HepG2 (cell line): ENCODE measurements at regions not wholly inside any gene's neighbourhood (a gene's known extent, or its start where the extent isn't known, plus 50 kb on each side); places are given as distances from the start of the nearest gene placed in this dataset.

Source experiments
- ATF7 ChIP-seq, 2 experiments: fragments of 450-650 bp in 1 of 2; sonication (generic) in 1 of 2; formaldehyde crosslinking in 1 of 2; IDR thresholded peaks; 2 replicates each; pipeline versions ENCODE4 v1.4.0 to v1.6.1; 2016 to 2020; ENCODE audit warnings: antibody characterized with exemption in 1 of 2, mild to moderate bottlenecking in 1 of 2, missing genetic modification reagents in 1 of 2
- CAMTA2 ChIP-seq: sonication (generic); formaldehyde crosslinking; IDR thresholded peaks from 2 replicates; pipeline ENCODE4 v1.4.0; 2020; ENCODE audit warnings: mild to moderate bottlenecking, missing genetic modification reagents, borderline replicate concordance
- FLYWCH1 ChIP-seq: sonication (generic); formaldehyde crosslinking; IDR thresholded peaks from 2 replicates; pipeline ENCODE4 v1.8.1; 2023; ENCODE audit warnings: mild to moderate bottlenecking, missing genetic modification reagents
- HDAC1 ChIP-seq: sonication (generic); formaldehyde crosslinking; IDR thresholded peaks from 2 replicates; pipeline ENCODE4 v1.5.1; 2020; ENCODE audit warnings: mild to moderate bottlenecking, missing genetic modification reagents
- HDAC2 ChIP-seq: sonication (generic); formaldehyde crosslinking; IDR thresholded peaks from 2 replicates; pipeline ENCODE4 v1.4.0; 2020; ENCODE audit warnings: missing genetic modification reagents
- HMGA1 ChIP-seq: sonication (generic); formaldehyde crosslinking; conservative IDR thresholded peaks from 2 replicates; pipeline ENCODE4 v1.4.0; 2020; ENCODE audit warnings: missing genetic modification reagents
- MAFG ChIP-seq: sonication (generic); formaldehyde crosslinking; IDR thresholded peaks from 2 replicates; pipeline ENCODE4 v1.5.1; 2020; ENCODE audit warnings: mild to moderate bottlenecking, missing genetic modification reagents
- NCOA5 ChIP-seq: sonication (generic); formaldehyde crosslinking; IDR thresholded peaks from 2 replicates; pipeline ENCODE4 v1.4.0; 2020; ENCODE audit warnings: missing genetic modification reagents
- SIX4 ChIP-seq: sonication (generic); formaldehyde crosslinking; IDR thresholded peaks from 2 replicates; pipeline ENCODE4 v1.4.0; 2020; ENCODE audit warnings: missing genetic modification reagents
- SMARCC2 ChIP-seq: fragments of 450-650 bp; IDR thresholded peaks from 2 replicates; pipeline ENCODE4 v1.6.1; 2017; ENCODE audit warnings: antibody characterized with exemption, mild to moderate bottlenecking
- SMC3 ChIP-seq: IDR thresholded peaks from 2 replicates; pipeline ENCODE4 v1.6.1; 2011; ENCODE audit warnings: low read length, improper control_type of control experiment
- SP2 ChIP-seq: sonication (generic); formaldehyde crosslinking; IDR thresholded peaks from 2 replicates; pipeline ENCODE4 v1.5.1; 2020; ENCODE audit warnings: mild to moderate bottlenecking, missing genetic modification reagents
- SPEN ChIP-seq: sonication (generic); formaldehyde crosslinking; IDR thresholded peaks from 2 replicates; pipeline ENCODE4 v1.5.1; 2020; ENCODE audit warnings: low read depth, mild to moderate bottlenecking, missing genetic modification reagents
- TBP ChIP-seq: sonication (generic); formaldehyde crosslinking; IDR thresholded peaks from 2 replicates; pipeline ENCODE4 v1.5.0; 2020; ENCODE audit warnings: missing genetic modification reagents
- TP53 ChIP-seq: sonication (generic); formaldehyde crosslinking; conservative IDR thresholded peaks from 2 replicates; pipeline ENCODE4 v1.4.0; 2020; ENCODE audit warnings: missing genetic modification reagents
- ZFP36 ChIP-seq: fragments of 150-350 bp; IDR thresholded peaks from 2 replicates; pipeline ENCODE4 v1.6.1; 2018; ENCODE audit warnings: borderline replicate concordance, low read length, low read depth; ENCODE audit not compliant: partially characterized antibody
- ZNF556 ChIP-seq: sonication (generic); formaldehyde crosslinking; IDR thresholded peaks from 2 replicates; pipeline ENCODE4 v1.4.0; 2020; ENCODE audit warnings: mild to moderate bottlenecking, missing genetic modification reagents, borderline replicate concordance
- ZNF569 ChIP-seq: sonication (generic); formaldehyde crosslinking; IDR thresholded peaks from 2 replicates; pipeline ENCODE4 v1.5.0; 2020; ENCODE audit warnings: mild to moderate bottlenecking, missing genetic modification reagents, moderate library complexity, borderline replicate concordance
- ZSCAN30 ChIP-seq: sonication (generic); formaldehyde crosslinking; IDR thresholded peaks from 2 replicates; pipeline ENCODE4 v1.5.0; 2020; ENCODE audit warnings: mild to moderate bottlenecking, missing genetic modification reagents
- ZSCAN31 ChIP-seq: sonication (generic); formaldehyde crosslinking; IDR thresholded peaks from 2 replicates; pipeline ENCODE4 v1.5.0; 2020; ENCODE audit warnings: low read depth, mild to moderate bottlenecking, missing genetic modification reagents
- ZZZ3 ChIP-seq: sonication (generic); formaldehyde crosslinking; IDR thresholded peaks from 2 replicates; pipeline ENCODE4 v1.4.0; 2020; ENCODE audit warnings: missing genetic modification reagents, mild to moderate bottlenecking, borderline replicate concordance
- TF ChIP-seq, protein P1 (sequence below): sonication (generic); formaldehyde crosslinking; conservative IDR thresholded peaks from 2 replicates; pipeline ENCODE4 v1.5.0; 2020; ENCODE audit warnings: missing genetic modification reagents
- TF ChIP-seq, protein P2 (sequence below): sonication (generic); formaldehyde crosslinking; IDR thresholded peaks from 2 replicates; pipeline ENCODE4 v1.4.0; 2020; ENCODE audit warnings: missing genetic modification reagents
- TF ChIP-seq, protein P3 (sequence below): fragments of 450-650 bp; IDR thresholded peaks from 2 replicates; pipeline ENCODE4 v1.6.1; 2017
- TF ChIP-seq, protein P4 (sequence below): sonication (generic); formaldehyde crosslinking; IDR thresholded peaks from 2 replicates; pipeline ENCODE4 v1.5.1; 2020; ENCODE audit warnings: missing genetic modification reagents, mild to moderate bottlenecking, borderline replicate concordance

DNA sequence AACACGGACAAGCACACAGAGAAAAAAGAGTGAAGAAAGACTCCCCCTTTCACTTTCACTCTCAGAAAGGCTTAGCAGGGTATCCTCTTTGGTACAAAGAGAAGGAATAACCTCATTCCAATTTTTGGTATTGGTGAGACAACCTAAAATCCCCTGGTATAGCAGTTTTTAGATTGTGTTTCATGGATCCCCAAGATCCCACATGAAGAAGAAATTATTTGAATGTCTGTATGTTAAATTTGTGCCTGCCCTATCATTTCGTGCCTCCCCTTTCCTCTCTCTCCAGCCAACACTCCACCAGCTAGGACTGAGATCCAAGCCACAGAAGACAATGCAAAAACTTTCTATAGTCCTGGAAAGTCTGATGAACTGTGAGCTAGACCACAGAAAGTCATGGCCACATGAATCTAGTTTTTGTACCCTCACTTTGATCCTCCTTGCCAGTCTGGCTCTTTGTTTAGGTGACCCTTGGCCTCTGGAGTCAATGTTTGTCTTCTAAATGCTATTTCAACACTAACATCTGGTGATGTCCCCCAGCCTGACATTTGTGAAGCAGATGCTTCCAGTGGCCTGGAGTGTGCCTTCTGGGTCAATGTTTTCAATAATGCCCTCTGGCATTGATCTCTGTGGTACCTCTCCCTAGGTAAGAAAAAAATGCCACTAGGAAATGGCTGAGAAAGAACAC lies 181.9 kb upstream of the BMP4 start (continued):
- TF ChIP-seq MAFG (CRISPR knock-in tag) (no peak), ZFP36 (no peak), SPEN (CRISPR knock-in tag) (peak; percentile 61; the same call in 1 of the 2 replicates), TBP (CRISPR knock-in tag) (no peak), ZSCAN31 (CRISPR knock-in tag) (no peak; the same call in 1 of the 2 replicates), SP2 (CRISPR knock-in tag) (no peak), SMC3 (peak; percentile 38; the same call in 1 of the 2 replicates), TP53 (no peak), ZSCAN30 (CRISPR knock-in tag) (no peak), CAMTA2 (CRISPR knock-in tag) (no peak), ZNF556 (CRISPR knock-in tag) (peak; percentile 82; the same call in 1 of the 2 replicates), SMARCC2 (peak; percentile 60; the same call in 1 of the 2 replicates), HDAC2 (CRISPR knock-in tag) (peak; percentile 99), ZNF569 (no peak), SIX4 (CRISPR knock-in tag) (peak; percentile 89), NCOA5 (CRISPR knock-in tag) (peak; percentile 32; the same call in 1 of the 2 replicates), ATF7 (IDR thresholded peaks at IDR 0.05) (no peak; the same call in 1 of the 2 replicates), ATF7 (CRISPR knock-in tag; IDR thresholded peaks at IDR 0.05) (peak; percentile 80; the same call in 1 of the 2 replicates), HMGA1 (CRISPR knock-in tag) (no peak), FLYWCH1 (CRISPR knock-in tag) (no peak), ZZZ3 (CRISPR knock-in tag) (no peak), HDAC1 (CRISPR knock-in tag) (peak; percentile 95)
- TF ChIP-seq, protein P1, sequence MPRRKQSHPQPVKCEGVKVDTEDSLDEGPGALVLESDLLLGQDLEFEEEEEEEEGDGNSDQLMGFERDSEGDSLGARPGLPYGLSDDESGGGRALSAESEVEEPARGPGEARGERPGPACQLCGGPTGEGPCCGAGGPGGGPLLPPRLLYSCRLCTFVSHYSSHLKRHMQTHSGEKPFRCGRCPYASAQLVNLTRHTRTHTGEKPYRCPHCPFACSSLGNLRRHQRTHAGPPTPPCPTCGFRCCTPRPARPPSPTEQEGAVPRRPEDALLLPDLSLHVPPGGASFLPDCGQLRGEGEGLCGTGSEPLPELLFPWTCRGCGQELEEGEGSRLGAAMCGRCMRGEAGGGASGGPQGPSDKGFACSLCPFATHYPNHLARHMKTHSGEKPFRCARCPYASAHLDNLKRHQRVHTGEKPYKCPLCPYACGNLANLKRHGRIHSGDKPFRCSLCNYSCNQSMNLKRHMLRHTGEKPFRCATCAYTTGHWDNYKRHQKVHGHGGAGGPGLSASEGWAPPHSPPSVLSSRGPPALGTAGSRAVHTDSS (CRISPR knock-in tag), result no peak
- TF ChIP-seq, protein P2, sequence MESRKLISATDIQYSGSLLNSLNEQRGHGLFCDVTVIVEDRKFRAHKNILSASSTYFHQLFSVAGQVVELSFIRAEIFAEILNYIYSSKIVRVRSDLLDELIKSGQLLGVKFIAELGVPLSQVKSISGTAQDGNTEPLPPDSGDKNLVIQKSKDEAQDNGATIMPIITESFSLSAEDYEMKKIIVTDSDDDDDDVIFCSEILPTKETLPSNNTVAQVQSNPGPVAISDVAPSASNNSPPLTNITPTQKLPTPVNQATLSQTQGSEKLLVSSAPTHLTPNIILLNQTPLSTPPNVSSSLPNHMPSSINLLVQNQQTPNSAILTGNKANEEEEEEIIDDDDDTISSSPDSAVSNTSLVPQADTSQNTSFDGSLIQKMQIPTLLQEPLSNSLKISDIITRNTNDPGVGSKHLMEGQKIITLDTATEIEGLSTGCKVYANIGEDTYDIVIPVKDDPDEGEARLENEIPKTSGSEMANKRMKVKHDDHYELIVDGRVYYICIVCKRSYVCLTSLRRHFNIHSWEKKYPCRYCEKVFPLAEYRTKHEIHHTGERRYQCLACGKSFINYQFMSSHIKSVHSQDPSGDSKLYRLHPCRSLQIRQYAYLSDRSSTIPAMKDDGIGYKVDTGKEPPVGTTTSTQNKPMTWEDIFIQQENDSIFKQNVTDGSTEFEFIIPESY (CRISPR knock-in tag), result peak; percentile 81
- TF ChIP-seq, protein P3, sequence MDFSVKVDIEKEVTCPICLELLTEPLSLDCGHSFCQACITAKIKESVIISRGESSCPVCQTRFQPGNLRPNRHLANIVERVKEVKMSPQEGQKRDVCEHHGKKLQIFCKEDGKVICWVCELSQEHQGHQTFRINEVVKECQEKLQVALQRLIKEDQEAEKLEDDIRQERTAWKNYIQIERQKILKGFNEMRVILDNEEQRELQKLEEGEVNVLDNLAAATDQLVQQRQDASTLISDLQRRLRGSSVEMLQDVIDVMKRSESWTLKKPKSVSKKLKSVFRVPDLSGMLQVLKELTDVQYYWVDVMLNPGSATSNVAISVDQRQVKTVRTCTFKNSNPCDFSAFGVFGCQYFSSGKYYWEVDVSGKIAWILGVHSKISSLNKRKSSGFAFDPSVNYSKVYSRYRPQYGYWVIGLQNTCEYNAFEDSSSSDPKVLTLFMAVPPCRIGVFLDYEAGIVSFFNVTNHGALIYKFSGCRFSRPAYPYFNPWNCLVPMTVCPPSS, result no peak
- TF ChIP-seq, protein P4, sequence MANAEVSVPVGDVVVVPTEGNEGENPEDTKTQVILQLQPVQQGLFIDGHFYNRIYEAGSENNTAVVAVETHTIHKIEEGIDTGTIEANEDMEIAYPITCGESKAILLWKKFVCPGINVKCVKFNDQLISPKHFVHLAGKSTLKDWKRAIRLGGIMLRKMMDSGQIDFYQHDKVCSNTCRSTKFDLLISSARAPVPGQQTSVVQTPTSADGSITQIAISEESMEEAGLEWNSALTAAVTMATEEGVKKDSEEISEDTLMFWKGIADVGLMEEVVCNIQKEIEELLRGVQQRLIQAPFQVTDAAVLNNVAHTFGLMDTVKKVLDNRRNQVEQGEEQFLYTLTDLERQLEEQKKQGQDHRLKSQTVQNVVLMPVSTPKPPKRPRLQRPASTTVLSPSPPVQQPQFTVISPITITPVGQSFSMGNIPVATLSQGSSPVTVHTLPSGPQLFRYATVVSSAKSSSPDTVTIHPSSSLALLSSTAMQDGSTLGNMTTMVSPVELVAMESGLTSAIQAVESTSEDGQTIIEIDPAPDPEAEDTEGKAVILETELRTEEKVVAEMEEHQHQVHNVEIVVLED (CRISPR knock-in tag), result no peak
